GM18508 (cell line): ENCODE measurements at regions not wholly inside any gene's neighbourhood (a gene's known extent, or its start where the extent isn't known, plus 50 kb on each side); places are given as distances from the start of the nearest gene placed in this dataset.

ENCODE experiments used
- ATAC-seq: cut with Tn5 transposase; IDR thresholded peaks from one replicate; pipeline ENCODE4 v1.9.1; 2021; ENCODE audit warnings: moderate number of reproducible peaks; ENCODE audit not compliant: insufficient read depth, unreplicated experiment

GRCh38 chr4:136800248-136800647 lies 732.0 kb downstream of the PCDH18 start:
- ATAC-seq: no peak

GRCh38 chr4:136796953-136797352 lies 735.3 kb downstream of the PCDH18 start:
- no peak for ATAC-seq

GRCh38 chr4:136793848-136794247 lies 738.4 kb downstream of the PCDH18 start:
- ATAC-seq: no peak

GRCh38 chr4:136784326-136784725 lies 748.0 kb downstream of the PCDH18 start:
- ATAC-seq: no peak

GRCh38 chr4:136769717-136770116 lies 762.6 kb downstream of the PCDH18 start:
- no peak for ATAC-seq

- no peak for ATAC-seq
These were observed 763.4 kb downstream of the PCDH18 start for GRCh38 chr4:136768925-136769275.

- no peak for ATAC-seq
These were observed 763.9 kb downstream of the PCDH18 start for GRCh38 chr4:136768213-136768924.

GRCh38 chr4:136763919-136764318 lies 768.4 kb downstream of the PCDH18 start:
- no peak for ATAC-seq

GRCh38 chr4:136755531-136755916 lies 776.8 kb downstream of the PCDH18 start:
- ATAC-seq: no peak

- no peak for ATAC-seq
These were observed 777.3 kb downstream of the PCDH18 start for GRCh38 chr4:136754810-136755530.

GRCh38 chr4:136751556-136751955 lies 780.7 kb downstream of the PCDH18 start:
- no peak for ATAC-seq

GRCh38 chr4:136750897-136751296 lies 781.4 kb downstream of the PCDH18 start:
- no peak for ATAC-seq

- no peak for ATAC-seq
These were observed 782.3 kb downstream of the PCDH18 start for GRCh38 chr4:136749989-136750388.

GRCh38 chr4:136748773-136749172 lies 783.5 kb downstream of the PCDH18 start:
- no peak for ATAC-seq

- ATAC-seq: no peak
These were observed 784.1 kb downstream of the PCDH18 start for GRCh38 chr4:136748165-136748564.

GRCh38 chr4:136743238-136743637 lies 789.1 kb downstream of the PCDH18 start:
- no peak for ATAC-seq

- no peak for ATAC-seq
These were observed 790.0 kb downstream of the PCDH18 start for GRCh38 chr4:136742333-136742732.

- ATAC-seq: no peak
These were observed 790.8 kb downstream of the PCDH18 start for GRCh38 chr4:136741468-136741867.

- no peak for ATAC-seq
These were observed 792.0 kb downstream of the PCDH18 start for GRCh38 chr4:136740326-136740725.

- no peak for ATAC-seq
These were observed 795.2 kb downstream of the PCDH18 start for GRCh38 chr4:136737066-136737465.

- ATAC-seq: no peak
These were observed 801.3 kb downstream of the PCDH18 start for GRCh38 chr4:136731025-136731424.
